HG03342 (cell line): ENCODE measurements at regions not wholly inside any gene's neighbourhood (a gene's known extent, or its start where the extent isn't known, plus 50 kb on each side); places are given as distances from the start of the nearest gene placed in this dataset.

ENCODE experiments used
- ATAC-seq: cut with Tn5 transposase; IDR thresholded peaks from one replicate; pipeline ENCODE4 v1.9.1; 2021; ENCODE audit warnings: mild to moderate bottlenecking, moderate library complexity; ENCODE audit not compliant: unreplicated experiment

DNA sequence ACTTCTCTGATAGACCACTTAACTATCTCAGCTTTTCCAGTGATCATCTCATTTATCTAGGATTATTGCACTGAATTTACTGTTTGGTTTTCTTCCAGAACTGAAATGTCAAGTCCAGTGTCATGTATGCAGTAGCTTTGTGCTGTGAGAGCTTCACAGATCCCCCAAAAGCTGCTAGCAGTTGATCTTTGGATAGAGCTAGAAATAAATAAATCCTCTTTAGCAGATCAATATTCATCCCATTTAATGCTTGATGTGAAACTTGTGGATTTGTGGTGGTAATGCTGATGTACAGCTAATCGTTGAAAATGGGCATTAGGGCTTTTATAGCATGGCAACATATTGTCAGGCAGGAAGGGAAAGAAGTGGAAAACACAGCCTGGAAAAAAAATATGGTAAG lies 509.6 kb upstream of the FAM241A start:
- no peak for ATAC-seq

DNA sequence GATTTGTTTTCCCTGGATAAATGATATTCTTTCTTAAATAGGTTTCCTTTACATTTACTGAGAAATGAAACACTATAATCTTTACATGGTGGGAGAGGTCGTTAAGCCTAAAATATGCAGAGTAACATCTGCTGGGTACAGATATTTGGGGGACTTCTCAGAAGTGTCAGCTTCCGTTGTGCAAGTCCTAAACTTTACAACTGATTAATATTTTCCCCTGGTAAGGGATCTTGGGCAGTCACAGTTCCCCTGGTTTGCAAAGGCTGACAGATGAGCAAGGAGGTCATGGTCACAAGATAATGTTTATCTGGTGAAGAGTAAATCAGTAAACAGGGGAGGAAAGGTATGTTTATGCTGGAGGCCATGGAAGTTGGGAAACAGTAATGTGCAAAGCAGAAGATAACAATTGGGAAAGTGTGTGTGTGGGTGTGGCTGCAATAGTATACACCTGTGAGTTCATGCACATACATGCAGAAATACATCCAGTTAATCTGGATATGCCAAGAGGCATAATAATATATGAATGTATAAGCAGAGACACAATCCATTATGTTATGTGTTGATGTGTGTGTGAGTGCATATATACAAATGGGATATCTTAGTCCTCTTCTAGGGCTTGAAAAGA lies 508.2 kb upstream of the FAM241A start:
- ATAC-seq: no peak

DNA sequence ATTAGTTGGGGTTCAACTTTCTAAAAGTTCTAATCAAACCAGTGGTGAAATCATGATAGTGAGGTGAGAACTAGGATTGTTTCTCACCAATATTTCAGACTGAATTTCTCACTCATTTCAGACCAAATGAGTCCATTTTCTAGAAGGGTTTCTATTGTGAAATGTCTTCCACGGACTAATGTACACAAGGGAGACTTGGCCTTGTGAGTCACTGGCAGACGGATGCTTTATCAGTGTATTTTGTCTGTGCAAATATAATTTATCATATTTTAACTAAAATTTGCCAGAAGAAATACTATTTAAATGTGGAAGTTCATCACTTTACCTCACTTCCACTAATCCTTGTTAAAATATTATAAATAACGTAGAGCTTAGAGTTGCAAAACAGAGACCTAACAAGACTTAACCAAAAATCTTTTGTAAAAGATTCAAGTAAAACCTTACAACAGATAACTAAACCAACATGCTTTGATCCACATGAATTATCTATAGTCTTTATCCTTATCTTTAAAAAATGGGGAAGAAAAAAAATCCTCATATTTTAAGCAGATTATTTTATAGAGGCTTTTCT lies 506.0 kb upstream of the FAM241A start:
- no peak for ATAC-seq

DNA sequence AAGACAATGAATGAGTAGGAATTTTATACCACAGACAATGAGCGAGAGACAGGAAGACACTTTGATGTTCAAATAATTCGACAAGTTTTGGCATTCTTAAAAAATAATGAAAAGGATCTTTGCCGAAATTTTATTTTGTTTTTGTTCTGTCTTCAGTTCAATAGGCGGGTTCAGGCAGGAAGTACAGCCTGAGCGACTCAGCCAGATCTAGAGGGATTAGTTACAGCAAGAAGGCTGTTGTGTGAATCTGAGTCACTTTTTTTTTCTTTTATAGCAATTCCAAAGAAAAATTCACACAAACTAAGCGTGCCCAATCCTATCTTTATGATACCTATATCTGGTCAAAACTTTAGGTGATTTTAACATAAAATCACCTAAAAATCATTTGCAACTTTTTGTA lies 505.4 kb upstream of the FAM241A start:
- ATAC-seq: no peak

DNA sequence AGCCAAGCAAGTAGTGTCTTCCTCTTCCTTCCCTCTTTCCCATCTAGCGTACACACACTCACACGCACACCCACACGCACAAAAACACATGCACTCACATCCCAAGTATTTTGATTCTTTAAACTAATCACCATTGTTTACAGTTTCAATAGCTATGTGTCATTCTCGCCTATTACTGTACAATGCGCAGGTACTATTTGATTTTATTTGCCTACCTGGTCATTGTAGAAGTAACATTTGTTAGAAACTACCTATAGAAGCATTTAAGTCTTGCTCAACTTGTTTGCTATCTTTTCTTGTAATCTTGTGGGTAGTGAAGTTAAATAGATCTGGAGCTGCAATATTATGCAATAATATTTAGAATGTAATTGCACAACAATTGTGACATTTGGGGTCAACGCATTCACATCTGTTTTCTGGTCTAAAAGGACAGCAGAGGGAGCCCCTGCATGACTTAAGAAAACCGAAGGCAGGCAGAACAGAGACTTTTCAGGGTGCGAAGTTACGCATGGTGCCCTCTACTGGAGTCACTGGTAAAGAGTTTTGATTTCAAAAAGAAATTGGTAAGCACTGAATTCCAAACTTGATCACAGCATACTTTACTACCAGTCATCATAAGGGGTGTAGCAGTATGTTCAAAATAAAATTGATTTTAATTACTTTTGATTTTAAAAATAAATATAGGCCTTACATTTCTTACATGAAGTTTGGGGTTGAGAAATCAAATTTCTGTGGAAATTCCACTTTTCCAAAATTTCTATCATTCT lies 503.3 kb upstream of the FAM241A start:
- peak; percentile 98 for ATAC-seq

DNA sequence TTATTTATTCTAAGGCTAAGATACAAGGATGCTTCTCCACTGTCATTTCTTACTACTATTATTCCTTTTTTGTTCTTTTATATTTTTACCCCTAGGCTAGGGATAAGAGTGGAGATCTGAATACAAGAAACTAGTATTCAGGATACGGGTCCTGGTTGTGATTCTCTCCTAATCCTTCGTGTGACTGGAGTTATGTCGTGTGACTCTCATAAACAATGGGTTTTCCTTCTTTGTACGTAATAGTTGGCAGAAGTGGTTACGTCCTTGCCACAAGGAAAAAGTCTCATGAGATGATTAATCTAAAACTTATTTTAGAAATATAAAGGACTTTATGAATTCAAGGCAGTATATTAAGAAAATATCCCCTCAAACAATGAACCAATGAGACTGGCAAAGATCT lies 497.2 kb upstream of the FAM241A start:
- ATAC-seq: no peak

DNA sequence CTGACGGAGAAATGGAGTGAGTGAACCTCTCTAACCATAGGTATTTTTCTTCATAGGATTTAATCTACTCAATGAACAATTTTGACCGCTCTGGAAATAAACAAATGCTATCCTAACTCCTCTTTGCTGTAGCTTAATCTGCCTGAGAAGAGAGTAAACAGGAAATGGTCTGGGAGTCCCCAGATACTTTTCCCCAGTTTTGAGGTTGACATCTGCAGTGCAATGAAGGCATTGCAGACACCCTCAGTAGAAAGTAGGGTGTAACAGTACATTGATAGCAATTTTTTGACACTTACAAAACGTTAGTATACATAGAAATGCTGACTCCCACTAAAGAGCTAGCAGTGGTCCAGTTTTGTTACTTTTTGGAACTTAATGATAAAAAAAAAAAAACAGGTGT lies 495.9 kb upstream of the FAM241A start:
- ATAC-seq: no peak

DNA sequence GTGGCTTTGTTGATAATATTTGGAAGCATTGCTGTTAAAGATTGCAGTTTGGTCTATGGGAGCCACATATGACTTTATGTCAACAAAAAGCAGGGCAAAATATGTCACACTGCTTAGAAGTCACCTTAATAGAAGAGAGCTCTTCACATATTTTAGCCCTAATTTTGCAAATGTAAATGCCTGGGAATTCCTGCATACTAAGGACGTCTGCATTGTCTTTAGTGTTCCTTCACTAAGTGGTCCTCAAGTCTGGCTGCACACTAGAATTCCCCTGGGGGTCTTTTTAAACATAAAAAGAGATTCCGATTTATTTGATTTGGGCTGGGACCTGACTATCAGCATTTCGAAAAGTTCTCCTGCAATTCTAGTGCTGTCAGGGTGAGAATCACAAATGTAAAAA lies 495.1 kb upstream of the FAM241A start:
- ATAC-seq: no peak

DNA sequence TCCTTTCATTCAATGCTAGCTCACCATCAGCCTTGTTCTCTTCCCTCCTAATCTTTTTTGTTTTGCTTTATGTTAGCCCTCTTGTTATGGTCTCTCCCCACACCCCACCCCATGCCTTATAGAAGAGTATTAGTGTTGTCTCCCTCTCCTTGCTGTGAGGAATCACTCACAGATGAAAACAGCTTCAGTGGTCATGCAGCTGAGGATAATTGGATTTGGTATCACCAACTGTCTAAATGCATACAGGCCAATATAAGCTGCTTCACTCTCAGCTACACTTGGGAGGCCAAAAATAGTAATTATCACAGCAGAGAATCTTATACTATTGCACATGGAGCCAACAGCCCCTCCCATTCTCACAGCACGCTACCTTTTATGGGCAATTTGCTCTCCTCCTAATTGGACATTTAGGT lies 494.6 kb upstream of the FAM241A start:
- no peak for ATAC-seq

DNA sequence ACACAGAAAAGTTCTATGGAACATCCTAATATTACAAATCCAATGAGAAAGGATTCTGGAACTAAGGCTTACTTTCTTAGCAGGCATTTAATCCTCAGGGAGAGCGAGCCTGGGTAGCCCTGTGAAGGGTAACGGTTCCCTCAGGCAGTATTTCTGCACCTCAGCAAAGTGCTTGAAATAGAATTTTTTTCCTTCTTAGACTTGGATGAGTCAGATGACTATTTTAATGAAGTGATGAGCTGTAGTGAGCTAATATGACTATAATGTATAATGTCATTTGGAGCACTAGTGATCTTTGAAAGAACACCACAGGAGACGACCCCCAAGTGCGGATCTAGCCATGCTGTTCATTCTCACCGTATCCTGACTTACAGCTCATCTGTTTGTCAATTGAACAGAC lies 493.0 kb upstream of the FAM241A start:
- no peak for ATAC-seq

DNA sequence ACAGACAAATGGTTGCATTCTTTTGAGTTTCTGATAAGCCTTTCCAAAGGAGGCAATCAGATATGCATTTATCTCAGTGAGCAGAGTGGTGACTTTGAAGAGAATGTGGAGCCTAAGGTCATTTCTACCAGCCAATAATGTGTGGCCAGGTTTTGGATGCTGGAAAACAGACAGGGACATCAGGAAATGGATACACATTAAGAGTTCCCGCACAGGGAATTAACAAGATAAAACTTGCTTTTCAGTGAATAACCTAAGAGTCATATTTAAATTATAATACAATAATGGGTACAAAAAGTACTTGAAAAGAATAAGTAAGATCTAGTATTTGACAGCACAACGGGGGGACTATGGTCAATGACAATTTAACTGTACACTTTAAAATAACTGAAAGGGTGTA lies 492.3 kb upstream of the FAM241A start:
- ATAC-seq: no peak

DNA sequence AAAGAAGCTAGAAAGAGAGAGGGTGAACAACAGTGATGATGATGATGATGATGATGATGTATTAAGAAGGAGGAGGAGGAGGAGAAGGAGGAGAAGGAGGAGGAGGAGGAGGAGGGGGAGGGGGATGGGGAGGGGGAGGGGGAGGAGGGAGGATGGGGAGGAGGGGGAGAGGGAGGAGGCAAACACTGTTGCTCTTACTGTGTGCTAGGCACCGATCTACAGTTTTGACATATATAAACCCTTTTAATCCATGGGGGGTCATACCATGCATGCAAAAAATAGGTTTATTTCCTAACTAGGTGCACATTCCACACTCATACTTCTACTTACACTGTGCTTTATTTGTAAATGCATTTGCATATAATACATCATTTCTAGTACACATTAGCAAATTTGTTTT lies 482.8 kb upstream of the FAM241A start:
- no peak for ATAC-seq

DNA sequence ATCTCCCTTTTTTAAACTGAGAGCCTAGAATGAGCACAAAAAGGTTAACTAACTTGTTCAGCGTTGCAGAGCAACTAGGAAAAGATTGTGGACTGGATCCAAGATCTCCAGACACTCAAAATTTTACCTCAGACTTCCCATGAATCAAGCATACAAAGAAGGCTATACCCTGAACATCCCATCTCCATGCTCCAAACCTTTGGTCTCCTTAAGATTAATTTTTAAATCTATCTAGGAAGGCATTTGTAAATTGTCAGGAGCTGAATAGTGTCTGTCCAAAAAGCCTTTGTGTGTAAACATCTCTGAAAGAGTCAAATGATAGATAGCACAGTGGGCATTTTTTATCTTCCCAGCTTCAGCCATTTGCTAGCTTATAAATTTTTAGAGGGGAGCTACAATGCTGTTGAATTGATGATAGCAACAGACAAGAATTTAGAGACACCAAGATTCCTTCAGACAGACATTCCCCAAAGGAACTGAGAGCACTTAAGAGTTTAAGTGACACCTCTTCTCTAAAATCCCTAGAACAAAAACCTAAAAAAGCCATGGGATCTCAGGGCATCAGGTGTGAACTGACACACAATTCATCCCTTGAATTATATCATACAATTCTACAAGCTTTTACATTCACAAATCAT lies 480.8 kb upstream of the FAM241A start:
- ATAC-seq: no peak

DNA sequence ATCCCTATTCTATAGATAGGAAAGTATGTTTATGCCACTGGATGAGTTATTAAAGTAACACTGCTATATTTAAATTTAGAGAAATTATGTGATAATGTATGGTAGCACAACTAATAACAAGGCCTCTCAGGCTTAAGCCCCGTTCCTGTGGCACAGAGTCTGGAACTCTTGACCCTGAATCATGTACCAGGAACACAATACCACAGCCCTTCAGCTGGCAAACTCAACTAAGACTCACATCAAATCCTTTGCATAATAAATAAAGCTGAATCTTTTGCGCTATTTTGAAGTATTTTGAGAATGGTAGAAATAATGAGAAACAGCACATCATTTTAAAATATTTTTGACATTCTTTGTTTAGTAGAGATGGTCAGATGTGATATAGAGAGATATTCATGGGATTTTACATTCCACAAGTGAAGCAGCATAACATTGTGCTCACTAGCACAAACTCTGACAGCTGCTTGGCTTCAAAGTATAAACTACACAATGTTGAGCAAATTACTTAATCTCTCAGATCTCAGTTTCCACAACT lies 478.4 kb upstream of the FAM241A start:
- ATAC-seq: no peak

DNA sequence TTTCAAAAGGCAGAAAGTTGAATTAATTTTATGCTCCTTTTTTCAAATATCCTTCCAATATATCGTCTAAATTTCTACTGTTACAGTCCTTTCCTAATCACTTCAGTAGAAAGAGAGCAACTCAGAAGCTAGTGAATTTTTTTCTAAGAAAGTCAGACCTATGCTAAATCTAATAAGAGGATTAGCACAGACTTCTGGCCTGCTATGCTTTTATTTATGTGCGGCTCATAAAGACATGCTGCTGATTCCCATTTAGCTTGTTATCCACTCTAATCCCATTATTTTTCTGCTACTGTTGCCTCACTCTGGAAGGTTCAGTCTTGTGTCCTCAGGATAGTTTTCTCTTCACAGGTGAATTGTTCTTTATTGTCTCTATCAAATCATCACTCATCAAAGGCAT lies 473.5 kb upstream of the FAM241A start:
- ATAC-seq: no peak

DNA sequence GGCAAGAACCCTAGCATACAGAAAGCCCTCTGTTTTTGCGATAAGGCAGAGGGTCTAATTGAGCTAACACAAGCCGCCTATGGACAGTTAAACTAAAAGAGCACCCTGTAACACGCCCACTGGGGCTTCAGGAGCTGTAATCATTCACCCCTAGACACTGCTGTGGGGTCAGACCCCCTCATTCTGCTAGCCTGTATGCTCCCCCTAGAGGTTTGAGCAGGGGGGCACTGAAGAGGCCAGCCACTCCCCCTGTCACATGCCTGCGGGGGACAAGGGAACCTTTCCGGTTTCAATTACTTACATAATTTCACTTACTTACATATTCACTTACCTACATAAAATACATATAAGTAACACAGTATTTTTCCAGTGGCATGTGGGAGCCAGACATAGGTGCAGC lies 469.5 kb upstream of the FAM241A start:
- ATAC-seq: no peak

DNA sequence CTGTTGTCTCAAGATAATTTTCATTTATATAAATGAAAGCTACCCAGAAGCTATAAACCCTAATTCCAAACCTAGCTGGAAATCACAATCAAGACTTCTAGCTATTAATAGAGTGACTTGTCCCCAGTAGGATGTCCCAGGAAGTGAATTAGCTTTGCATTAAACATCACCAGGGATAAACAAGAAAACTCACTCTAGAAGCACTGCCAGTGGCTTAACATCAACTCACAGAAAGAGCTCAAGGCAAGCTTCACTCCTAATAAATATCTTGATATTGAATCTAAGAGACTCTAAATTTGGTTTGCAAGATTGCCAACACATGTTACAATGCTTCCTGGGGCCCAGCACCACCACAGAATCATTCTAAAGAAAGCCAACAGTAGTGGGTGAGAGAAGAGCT lies 468.7 kb upstream of the FAM241A start:
- ATAC-seq: no peak

DNA sequence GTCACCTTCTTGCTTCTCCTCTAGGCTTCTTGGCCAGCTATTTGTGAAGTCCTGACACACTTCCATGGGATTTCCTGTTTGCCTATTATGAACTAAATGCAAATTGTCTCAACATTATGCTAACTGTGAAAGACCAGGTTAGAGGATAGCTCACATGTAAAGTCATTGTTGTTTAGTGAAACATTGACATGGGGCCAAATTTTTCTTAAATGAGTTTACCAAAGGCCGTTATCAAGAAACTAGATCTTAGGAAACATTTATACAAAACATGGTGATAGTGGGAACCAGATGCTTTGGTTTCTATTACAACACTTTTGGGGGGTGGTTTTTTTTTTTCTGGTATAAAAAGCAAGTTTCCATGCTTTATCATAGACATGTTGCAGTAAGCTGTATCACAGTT lies 466.8 kb upstream of the FAM241A start:
- no peak for ATAC-seq

DNA sequence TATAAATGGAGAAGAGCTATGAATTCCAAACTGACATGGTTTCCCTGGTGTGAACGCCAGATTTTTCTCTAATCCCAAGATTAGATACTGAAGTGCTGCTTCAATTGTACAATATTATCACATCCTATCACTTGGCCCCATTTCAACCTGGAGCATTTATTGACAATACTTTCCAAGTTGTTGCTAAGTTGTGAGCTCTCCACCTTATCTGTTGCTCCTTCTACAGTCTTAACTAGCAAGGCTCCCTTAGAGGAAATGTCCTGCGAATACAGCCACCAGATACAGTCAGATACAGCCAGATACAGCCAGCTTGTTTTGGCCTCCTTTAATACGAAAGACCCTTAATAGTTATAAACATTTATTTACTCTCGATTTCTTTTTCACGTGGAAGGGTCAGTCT lies 466.3 kb upstream of the FAM241A start:
- ATAC-seq: no peak

DNA sequence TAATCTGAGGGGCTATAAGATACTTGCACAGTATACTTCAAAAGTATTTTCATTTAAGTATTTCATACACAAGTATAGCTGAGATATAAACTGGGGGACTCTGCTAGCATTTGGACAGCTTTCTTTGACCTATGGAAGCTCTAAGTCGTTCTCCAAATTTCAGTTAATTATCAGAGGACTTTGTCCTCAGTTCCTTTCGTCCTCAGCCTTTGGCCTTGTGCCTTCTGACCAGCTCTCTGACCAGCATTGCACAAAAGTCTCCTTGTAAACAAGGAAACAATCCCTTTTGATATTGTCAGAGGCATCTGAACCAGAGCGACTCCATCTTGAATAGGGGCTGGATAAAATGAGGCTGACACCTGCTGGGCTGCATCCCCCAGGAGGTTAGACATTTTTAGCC lies 464.0 kb upstream of the FAM241A start:
- no peak for ATAC-seq

DNA sequence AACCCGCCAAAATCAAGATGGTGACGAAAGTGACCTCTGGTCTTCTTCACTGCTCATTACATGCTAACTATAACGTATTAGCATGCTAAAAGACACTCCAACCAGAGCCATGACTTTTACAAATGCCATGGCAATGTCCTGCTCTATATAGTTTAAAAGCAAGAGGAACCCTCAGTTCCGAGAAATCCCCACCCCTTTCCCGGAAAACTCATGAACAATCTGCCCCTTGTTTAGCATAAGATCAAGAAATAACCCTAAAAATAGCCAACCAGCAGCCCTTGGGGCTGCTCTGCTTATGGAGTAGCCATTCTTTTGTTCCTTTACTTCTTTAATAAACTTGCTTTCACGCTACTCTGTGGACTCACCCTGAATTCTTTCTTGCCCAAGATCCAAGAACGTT lies 463.5 kb upstream of the FAM241A start:
- no peak for ATAC-seq

DNA sequence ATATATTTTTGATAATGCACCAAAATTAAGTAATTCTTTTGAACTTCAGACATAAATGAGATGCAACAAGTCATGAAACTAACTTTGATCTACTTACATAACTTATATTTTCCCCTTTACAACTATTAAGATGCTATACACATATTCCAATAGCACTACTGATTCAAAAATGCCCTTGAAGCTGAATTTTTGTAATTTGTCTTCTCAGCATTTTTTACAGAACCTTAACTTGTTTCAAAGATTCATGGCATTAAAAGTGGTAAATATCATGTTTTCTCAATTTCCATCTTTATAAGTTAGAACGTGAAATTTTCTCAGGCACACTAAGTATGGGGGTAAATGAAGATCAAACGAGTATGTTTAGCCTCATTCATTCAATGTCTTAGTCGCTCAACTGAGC lies 460.0 kb upstream of the FAM241A start:
- ATAC-seq: no peak
